D721Med (cell line): ENCODE measurements at regions not wholly inside any gene's neighbourhood (a gene's known extent, or its start where the extent isn't known, plus 50 kb on each side); places are given as distances from the start of the nearest gene placed in this dataset.

Experiments
- DNase-seq: peaks from one replicate; pipeline ENCODE4 v3.0.0; 2011; ENCODE audit warnings: low spot score; ENCODE audit not compliant: insufficient read length
- FAIRE-seq: peaks from 2 replicates; lab custom pipeline; 2011; peaks lifted over from hg19 to GRCh38; lab: Jason Lieb, UNC
- TF ChIP-seq, protein P1 (sequence below): IDR thresholded peaks from 2 replicates; pipeline ENCODE4 v1.5.1; 2012; ENCODE audit warnings: mild to moderate bottlenecking, control low read depth; ENCODE audit not compliant: insufficient read depth; ENCODE audit errors: missing control alignments

DNA sequence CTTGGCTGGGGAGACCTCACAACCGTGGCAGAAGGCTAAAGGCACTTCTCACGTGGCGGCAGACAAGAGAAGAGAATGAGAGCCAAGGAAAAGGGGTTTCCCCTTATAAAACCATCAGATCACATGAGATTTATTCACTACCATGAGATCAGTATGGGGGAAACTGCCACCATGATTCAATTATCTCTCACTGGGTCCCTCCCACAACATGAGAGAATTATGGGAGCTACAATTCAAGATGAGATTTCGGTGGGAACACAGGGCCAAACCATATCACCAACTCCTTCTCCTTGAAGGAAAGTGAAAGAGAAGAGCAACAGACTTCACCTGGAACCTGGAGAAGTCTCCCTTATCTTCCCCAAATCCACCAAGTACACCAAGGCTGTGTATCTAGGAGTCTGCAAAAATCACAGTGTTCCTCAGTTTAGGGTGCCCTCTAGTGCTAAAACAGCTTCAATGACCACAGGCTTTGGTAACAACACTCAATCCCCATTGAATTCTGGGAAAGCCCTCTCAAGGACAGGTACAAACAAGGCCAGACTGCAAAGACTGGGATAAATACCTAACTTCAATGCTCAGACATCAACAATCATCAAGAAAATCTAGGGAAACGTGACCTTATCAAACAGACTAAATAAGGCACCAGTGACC is 148.8 kb upstream of the SRD5A2 start:
- DNase-seq (no peak), FAIRE-seq (no peak)
- TF ChIP-seq, protein P1, sequence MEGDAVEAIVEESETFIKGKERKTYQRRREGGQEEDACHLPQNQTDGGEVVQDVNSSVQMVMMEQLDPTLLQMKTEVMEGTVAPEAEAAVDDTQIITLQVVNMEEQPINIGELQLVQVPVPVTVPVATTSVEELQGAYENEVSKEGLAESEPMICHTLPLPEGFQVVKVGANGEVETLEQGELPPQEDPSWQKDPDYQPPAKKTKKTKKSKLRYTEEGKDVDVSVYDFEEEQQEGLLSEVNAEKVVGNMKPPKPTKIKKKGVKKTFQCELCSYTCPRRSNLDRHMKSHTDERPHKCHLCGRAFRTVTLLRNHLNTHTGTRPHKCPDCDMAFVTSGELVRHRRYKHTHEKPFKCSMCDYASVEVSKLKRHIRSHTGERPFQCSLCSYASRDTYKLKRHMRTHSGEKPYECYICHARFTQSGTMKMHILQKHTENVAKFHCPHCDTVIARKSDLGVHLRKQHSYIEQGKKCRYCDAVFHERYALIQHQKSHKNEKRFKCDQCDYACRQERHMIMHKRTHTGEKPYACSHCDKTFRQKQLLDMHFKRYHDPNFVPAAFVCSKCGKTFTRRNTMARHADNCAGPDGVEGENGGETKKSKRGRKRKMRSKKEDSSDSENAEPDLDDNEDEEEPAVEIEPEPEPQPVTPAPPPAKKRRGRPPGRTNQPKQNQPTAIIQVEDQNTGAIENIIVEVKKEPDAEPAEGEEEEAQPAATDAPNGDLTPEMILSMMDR = peak; percentile 42

DNA sequence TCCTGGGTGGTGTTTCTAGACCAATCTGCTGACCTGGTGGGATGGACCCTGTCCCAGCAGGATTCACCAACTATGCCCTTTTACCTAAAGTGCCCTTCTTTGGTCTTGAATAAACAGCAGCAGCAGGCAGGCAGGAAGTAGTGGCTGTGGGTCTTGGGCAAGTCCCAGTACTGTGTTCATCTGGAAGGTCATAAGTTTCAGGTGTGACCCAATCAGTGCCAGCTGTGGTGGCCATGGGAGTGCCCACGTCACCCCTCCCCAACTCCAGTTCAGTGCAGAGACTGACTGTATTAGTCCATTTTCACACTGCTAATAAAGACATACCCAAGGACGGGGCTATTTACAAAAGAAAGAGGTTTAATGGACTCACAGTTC is 148.3 kb upstream of the SRD5A2 start:
- no peak for DNase-seq
- no peak for FAIRE-seq
- TF ChIP-seq, protein P1 = no peak

DNA sequence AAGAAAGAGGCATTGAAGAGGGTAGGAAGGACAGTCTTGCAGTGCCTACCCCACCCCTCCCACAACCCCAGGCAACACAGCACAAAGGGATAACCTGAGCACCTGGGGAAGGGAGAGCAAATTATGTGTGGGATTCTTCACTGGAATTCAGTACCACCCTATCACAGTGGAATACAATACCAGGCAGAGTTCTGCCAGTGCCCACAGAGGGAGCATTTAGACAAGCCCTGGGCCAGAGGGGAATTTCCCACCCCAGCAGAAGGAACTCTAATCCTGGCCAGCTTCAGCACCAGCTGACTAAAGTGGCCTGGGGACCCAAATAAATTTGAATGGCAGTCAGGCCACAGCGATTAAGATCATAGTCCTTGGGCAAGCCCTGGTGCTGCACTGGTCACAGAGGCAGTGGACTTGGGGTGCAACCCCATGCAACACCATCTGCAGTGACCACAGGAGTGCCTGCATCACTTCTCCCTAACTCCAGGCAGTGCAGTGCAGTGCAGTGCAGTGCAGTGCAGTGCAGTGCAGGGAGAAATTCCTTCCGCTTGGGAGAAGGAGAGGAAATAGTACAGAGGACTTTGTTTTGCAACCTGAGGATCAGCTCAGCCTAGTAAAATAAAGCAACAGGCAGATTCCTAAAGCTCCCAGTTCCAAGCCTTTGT is 147.8 kb upstream of the SRD5A2 start:
- TF ChIP-seq, protein P1 = no peak
- FAIRE-seq (no peak), DNase-seq (no peak)

DNA sequence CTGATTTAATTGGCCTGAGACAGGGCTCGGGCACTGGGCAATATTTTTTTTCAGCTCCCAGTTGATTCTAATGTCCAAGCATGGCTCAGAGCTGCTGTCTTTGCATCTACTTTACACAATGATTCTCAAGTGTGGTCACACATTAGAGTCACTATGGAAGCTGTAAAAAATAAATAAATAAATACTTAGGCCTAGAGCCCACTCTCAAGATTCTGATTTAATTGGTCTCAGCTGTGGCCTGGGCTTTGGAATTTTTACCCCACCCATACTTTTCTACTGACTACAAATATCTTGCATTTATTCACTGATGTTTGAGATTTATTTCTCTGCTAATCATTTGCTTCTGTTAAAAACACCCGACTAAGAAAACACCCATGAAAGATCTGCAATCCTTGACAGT is 145.7 kb upstream of the SRD5A2 start:
- FAIRE-seq (no peak), DNase-seq (no peak)
- TF ChIP-seq, protein P1 = no peak

DNA sequence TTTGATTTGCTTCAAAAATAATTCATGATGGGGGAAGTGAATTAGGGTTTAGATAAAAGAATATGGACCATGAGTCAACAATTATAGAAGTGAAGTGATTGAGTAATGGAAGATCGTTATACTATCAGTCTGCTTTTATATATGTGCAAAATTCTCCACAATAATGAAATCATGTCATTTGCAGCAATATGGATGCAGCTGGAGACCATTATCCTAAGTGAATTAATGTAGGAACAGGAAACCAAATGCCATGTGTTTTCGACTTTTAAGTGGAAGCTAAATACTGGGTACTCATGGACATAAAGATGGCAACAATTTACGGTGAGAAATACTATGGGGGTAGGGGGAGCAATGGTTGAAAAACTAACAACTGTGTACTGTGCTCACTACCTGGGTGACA is 144.7 kb upstream of the SRD5A2 start:
- TF ChIP-seq, protein P1 = no peak
- FAIRE-seq (peak; percentile 21), DNase-seq (no peak)

DNA sequence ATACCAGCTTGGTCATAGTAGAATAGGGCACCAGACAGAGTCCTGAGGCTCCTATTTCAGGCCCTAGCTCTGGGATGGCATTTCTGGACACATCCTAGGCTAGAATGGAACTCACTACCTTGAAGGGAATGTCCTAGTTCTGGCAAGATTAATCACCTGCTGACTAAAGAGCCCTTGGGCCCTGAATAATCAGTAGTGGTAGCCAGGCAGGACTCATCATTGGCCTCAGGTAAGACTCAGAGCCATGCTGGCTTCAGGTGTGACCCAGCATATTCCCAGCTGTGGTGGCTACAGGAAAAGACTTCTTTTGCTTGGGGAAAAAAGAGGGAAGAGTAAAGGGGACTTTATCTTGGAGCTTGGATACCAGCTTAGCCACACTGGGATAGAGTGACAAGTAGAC is 131.0 kb upstream of the SRD5A2 start:
- DNase-seq (no peak), FAIRE-seq (no peak)
- TF ChIP-seq, protein P1 = no peak

DNA sequence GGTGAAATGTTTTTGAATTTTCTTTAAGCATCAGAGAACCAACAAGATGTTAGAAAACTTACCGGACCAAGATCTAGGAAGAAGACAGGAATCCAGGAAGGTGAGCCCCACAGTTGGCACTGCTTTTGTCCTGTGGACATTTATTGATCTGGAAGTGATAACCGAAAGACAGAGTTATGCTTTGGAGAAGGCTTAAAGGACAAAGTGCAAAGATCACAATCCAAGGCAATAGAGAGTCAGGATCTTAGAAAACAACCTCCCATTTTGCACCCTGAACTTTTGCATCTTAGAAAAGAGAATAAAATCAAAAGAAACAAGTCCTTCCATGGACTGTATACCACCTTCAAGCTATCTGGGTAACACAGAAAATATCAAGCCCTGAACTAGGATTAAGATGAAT is 129.4 kb upstream of the SRD5A2 start:
- DNase-seq (no peak), FAIRE-seq (no peak)
- TF ChIP-seq, protein P1 = no peak
